GM21390 (cell line): ENCODE measurements at regions not wholly inside any gene's neighbourhood (a gene's known extent, or its start where the extent isn't known, plus 50 kb on each side); places are given as distances from the start of the nearest gene placed in this dataset.
"Not testable (repeated sequence)": the region's sequence is repeated elsewhere in the genome, so short reads cannot be mapped to it uniquely, and the experiment has no call there.

Source experiments
- ATAC-seq: cut with Tn5 transposase; IDR thresholded peaks from one replicate; pipeline ENCODE4 v1.9.1; 2021; ENCODE audit not compliant: unreplicated experiment

- ATAC-seq, result no peak
Measured at GRCh38 chr9:78437806-78438205, 140.9 kb downstream of the PSAT1 start.

GRCh38 chr9:78438211-78438610 lies 141.3 kb downstream of the PSAT1 start:
- ATAC-seq, result no peak

- no peak for ATAC-seq
Measured at GRCh38 chr9:78438780-78439179, 141.9 kb downstream of the PSAT1 start.

GRCh38 chr9:78439190-78439865 lies 142.4 kb downstream of the PSAT1 start:
- ATAC-seq, result peak; percentile 83

GRCh38 chr9:78439866-78440830 lies 143.2 kb downstream of the PSAT1 start:
- ATAC-seq, result no peak

GRCh38 chr9:78441396-78441795 lies 144.5 kb downstream of the PSAT1 start:
- ATAC-seq, result no peak

- ATAC-seq, result no peak
Measured at GRCh38 chr9:78441822-78442431, 145.0 kb downstream of the PSAT1 start.

GRCh38 chr9:78442577-78442976 lies 145.7 kb downstream of the PSAT1 start:
- ATAC-seq, result not testable (repeated sequence)

- no peak for ATAC-seq
Measured at GRCh38 chr9:78443946-78444345, 147.0 kb downstream of the PSAT1 start.

- no peak for ATAC-seq
Measured at GRCh38 chr9:78448960-78449673, 152.2 kb downstream of the PSAT1 start.

- no peak for ATAC-seq
Measured at GRCh38 chr9:78453450-78453849, 156.5 kb downstream of the PSAT1 start.

GRCh38 chr9:78462611-78463010 lies 165.7 kb downstream of the PSAT1 start:
- ATAC-seq, result no peak

- ATAC-seq, result no peak
Measured at GRCh38 chr9:78463750-78464149, 166.8 kb downstream of the PSAT1 start.

- no peak for ATAC-seq
Measured at GRCh38 chr9:78468231-78468630, 171.3 kb downstream of the PSAT1 start.

- no peak for ATAC-seq
Measured at GRCh38 chr9:78468974-78469576, 172.2 kb downstream of the PSAT1 start.

GRCh38 chr9:78470216-78470615 lies 173.3 kb downstream of the PSAT1 start:
- no peak for ATAC-seq

- no peak for ATAC-seq
Measured at GRCh38 chr9:78470741-78471140, 173.8 kb downstream of the PSAT1 start.

- no peak for ATAC-seq
Measured at GRCh38 chr9:78472111-78472510, 175.2 kb downstream of the PSAT1 start.

- no peak for ATAC-seq
Measured at GRCh38 chr9:78479441-78479840, 182.5 kb downstream of the PSAT1 start.

- ATAC-seq, result no peak
Measured at GRCh38 chr9:78486661-78487060, 189.7 kb downstream of the PSAT1 start.

- ATAC-seq, result no peak
Measured at GRCh38 chr9:78490231-78490630, 193.3 kb downstream of the PSAT1 start.
